Tibial nerve (tissue), 4 donors: ENCODE measurements at regions not wholly inside any gene's neighbourhood (a gene's known extent, or its start where the extent isn't known, plus 50 kb on each side); places are given as distances from the start of the nearest gene placed in this dataset.

ENCODE experiments used
- EP300 ChIP-seq, 2 donors: sonication (generic); formaldehyde crosslinking; IDR thresholded peaks; one replicate each; pipeline ENCODE4 v1.6.1; 2017; ENCODE audit warnings: antibody characterized with exemption in 2 of 2, mild to moderate bottlenecking in 1 of 2
- TF ChIP-seq, protein P1 (sequence below), 5 experiments: fragments of 200-600 bp in 3 of 5; fragments of 450-650 bp in 2 of 5; sonication (generic) in 3 of 5; IDR thresholded peaks; one replicate each; pipeline ENCODE4 v1.5.1; 2016 to 2019; ENCODE audit warnings: antibody characterized with exemption in 5 of 5, mild to moderate bottlenecking in 3 of 5, moderate library complexity in 2 of 5

DNA sequence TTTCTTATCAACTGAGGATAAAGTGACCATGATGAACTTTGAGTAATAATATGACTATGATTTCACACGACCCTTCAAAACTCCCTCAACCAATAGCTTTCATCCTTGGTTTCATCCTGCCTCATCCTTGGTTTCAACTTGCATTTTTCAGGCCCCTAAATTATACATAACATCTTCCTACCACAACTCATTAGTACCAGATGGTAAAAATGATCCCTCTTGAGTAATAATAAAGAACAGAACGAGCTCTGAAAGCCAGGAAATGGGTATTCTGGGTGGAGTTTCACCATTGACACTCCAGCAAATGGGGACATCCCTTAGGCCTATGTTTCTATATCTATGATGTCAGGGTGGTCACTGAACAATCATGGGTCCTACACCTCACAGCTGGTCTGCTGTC, 72.1 kb upstream of the LMNTD1 start:
- TF ChIP-seq, protein P1, sequence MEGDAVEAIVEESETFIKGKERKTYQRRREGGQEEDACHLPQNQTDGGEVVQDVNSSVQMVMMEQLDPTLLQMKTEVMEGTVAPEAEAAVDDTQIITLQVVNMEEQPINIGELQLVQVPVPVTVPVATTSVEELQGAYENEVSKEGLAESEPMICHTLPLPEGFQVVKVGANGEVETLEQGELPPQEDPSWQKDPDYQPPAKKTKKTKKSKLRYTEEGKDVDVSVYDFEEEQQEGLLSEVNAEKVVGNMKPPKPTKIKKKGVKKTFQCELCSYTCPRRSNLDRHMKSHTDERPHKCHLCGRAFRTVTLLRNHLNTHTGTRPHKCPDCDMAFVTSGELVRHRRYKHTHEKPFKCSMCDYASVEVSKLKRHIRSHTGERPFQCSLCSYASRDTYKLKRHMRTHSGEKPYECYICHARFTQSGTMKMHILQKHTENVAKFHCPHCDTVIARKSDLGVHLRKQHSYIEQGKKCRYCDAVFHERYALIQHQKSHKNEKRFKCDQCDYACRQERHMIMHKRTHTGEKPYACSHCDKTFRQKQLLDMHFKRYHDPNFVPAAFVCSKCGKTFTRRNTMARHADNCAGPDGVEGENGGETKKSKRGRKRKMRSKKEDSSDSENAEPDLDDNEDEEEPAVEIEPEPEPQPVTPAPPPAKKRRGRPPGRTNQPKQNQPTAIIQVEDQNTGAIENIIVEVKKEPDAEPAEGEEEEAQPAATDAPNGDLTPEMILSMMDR (IDR thresholded peaks at IDR 0.05): no peak
- TF ChIP-seq EP300 (IDR thresholded peaks at IDR 0.05): no peak
